ES-I3 (cell line): ENCODE measurements at regions not wholly inside any gene's neighbourhood (a gene's known extent, or its start where the extent isn't known, plus 50 kb on each side); places are given as distances from the start of the nearest gene placed in this dataset.

Source experiments
- H3K36me3 ChIP-seq: 2 replicates; pipeline ENCODE4 v1.6.1; 2013; ENCODE audit warnings: mild to moderate bottlenecking, low read length, control low read depth, moderate library complexity; ENCODE audit not compliant: insufficient read depth
- H3K4me1 ChIP-seq: 2 replicates; pipeline ENCODE4 v1.6.1; 2013; ENCODE audit warnings: mild to moderate bottlenecking, control low read depth, low read length; ENCODE audit not compliant: insufficient read depth
- H3K9ac ChIP-seq: 2 replicates; pipeline ENCODE4 v1.6.1; 2013; ENCODE audit warnings: low read depth, mild to moderate bottlenecking, low read length, moderate library complexity
- H3K9me3 ChIP-seq: 2 replicates; pipeline ENCODE4 v1.6.1; 2013; ENCODE audit warnings: mild to moderate bottlenecking, low read length, moderate library complexity; ENCODE audit not compliant: control insufficient read depth, insufficient read depth

DNA sequence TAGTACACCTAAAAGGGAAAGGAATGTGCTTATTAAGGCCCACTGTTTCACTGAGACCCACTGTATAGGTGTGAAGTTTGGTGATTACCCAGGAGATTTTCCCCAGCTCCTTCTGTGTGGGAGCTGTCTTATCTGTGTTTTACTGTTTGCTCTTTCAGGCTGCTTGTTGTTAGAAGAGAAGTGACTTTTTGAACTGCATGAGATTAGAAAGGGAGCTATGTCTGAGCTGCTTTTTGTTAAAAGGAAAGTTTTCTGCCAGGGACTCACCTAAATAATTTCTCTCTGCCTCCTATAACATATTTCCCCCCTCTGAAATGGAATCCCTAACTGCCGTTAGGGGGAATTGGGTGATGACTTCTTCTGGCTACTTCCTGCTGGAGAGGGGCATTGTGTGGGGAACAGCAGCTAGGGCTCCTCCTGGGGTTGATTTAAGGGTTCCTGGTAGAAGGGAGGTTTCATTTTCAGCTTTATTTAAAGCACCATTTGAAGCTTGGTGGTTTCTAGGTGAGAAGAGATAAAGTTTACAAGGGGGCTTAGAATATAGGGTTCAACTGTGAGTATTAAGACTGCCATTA lies 77.1 kb upstream of the ATP11B start:
- Histone ChIP-seq H3K36me3 (no peaks in the 10 kb centered on the region), H3K4me1 (0 out of 2 replicates have a peak, but pooled peaks cover 5% of the 10 kb centered on the region), H3K9me3 (no peaks in the 10 kb centered on the region), H3K9ac (no peak overlapping the region)

DNA sequence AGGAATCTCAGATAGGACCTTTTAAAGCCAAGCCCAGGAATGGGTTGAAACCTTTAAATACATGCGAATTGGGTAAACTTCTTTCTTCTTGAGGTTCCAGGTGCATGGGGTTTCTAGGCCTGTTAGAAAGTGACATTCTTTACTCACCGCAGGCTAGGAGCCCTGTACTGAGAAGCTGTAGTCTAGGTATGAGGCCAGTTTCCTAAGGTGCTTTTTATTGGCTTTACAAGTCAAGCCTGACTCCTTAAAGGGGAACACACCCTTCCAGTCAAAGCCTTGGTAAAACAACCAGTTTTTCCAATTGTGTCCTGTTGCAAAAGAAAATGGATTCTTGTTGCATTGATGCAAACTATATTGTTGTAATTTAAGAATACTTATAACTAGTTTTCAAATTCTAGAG lies 76.1 kb upstream of the ATP11B start:
- Histone ChIP-seq H3K9me3 (no peaks in the 10 kb centered on the region), H3K36me3 (no peaks in the 10 kb centered on the region), H3K4me1 (0 out of 2 replicates have a peak, but pooled peaks cover 5% of the 10 kb centered on the region), H3K9ac (no peak overlapping the region)

DNA sequence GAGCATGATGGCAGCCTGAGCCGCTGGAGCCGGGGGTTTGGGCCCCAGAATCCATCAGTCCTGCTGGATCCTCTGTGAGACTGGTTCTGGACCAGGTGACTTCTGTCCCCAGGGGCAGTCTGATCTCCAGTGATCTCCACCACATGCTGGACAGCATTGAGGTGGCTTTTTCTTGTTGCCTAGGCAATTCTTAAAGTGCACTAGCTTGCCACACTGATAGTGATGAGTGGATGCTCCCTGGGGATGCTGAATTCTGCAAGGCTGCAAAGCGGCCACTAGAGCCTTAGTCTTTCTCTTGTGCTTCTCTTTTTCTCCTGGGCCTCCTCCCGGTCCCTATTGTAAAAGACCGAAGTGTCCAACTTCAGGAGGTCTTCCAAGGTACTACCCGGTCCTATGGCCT lies 70.4 kb upstream of the ATP11B start:
- Histone ChIP-seq H3K36me3 (no peaks in the 10 kb centered on the region), H3K9ac (no peak overlapping the region), H3K4me1 (peaks cover 9% of the 10 kb centered on the region; the same call in 1 of the 2 replicates), H3K9me3 (no peaks in the 10 kb centered on the region)

DNA sequence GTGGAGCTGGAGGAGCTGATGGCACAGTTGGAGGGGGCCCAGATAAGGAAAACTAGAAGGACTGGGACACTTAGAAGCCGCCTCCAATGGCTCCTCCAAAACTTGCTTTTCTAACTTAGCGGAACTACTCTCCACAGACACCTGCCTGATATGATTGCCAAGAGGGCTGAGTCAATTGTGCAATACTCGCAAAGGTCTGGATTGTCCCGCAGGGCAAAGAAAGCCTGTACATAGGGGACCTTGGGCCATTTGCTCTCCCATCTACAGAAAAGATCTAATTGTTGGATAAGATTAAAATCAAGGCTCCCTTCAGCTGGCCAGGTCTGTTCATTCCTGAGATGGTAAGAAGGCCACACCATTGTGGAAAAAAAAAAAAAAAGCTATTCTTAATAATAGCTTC lies 69.7 kb upstream of the ATP11B start:
- no peaks in the 10 kb centered on the region for H3K36me3 ChIP-seq

DNA sequence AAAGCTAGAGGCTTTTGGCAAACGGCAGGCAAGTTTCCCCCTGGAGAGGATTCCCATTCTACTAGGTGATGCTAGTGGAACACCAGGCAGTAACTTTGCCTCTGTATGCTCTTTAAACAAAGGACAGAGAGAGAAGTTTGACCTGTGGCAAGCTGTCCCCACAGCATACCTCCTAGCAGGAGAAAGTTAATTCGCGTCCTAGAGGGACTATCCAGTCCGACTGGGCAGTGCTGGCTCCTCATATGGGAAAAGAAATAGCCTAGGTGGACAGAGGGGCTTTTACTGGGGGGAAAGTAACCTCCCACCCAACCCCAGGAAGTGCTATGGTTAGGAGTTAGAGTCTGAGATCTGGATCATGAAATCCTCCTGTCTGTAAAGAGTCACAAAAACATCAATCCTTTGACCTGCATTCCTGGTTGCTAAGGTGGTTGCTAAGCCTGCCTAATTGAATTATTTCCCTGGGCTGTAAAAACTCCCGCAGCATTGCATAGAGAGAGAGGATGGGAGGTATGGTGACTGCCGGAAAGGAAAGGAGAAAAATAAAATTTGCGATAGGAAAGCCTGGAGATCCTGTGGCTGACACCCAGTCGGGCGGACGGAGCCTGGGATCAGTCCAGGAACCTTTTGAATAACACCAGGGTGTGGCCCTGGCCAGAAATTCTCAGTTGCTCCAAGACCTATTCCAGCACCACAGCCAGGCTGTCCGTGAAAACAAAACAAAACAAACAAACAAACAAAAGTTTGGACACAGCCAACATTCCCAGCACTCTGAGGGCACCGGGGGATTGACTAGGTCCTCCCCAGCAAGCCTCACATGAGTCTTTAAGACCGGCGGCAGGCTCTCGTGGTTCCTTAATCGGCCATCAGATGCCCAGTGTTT lies 67.7 kb upstream of the ATP11B start:
- no peak overlapping the region for H3K9ac ChIP-seq

More for the DNA sequence above, 69.7 kb upstream of the ATP11B start:
- H3K4me1 ChIP-seq, result peaks cover 9% of the 10 kb centered on the region; the same call in 1 of the 2 replicates
- H3K9ac ChIP-seq, result no peak overlapping the region
- H3K9me3 ChIP-seq, result no peaks in the 10 kb centered on the region

DNA sequence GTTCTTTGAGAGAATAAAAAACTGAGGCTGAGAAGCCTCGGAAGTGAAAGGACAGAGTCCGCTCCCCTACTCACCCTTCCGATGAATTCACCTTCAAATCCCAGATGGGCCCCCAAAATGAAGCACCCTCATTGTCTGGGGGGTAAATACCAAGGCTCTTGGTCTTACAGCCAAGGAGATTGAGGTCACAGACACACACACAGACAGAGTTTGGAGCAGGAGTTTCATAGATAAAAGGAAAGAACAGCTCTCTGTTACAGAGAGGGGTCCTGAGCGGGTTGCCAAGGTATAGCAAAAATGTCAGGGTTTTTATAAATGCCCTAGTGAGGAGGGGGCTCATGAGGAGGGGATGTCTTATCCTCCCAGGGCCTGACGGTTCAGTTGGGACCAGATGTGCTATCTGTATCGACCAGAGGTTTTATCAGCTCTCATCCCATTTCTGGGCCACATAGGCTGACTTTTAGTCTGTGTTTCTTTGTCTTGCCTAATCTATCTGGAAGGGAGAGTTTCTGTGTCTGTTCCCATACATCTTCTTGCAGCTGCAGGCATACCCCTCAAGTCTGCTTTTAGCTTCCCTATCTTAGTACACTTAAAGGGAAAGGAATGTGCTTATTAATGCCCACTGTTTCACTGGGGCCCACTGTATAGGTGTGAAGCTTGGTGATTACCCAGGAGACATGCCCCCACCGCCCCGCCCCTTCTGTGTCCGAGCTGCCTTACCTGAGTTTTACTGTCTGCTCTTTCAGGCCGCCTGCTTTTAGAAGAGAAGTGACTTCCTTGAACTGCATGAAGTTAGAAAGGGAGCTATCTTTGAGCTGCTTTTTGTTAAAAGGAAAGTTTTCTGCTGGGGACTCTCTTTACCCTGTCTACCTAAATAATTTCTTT lies 66.8 kb upstream of the ATP11B start:
- Histone ChIP-seq H3K9ac (no peak overlapping the region), H3K4me1 (peaks cover 9% of the 10 kb centered on the region; the same call in 1 of the 2 replicates), H3K9me3 (no peaks in the 10 kb centered on the region), H3K36me3 (no peaks in the 10 kb centered on the region)

More for the DNA sequence above, 67.7 kb upstream of the ATP11B start:
- no peaks in the 10 kb centered on the region for H3K9me3 ChIP-seq
- no peaks in the 10 kb centered on the region for H3K36me3 ChIP-seq
- peaks cover 9% of the 10 kb centered on the region; the same call in 1 of the 2 replicates for H3K4me1 ChIP-seq

DNA sequence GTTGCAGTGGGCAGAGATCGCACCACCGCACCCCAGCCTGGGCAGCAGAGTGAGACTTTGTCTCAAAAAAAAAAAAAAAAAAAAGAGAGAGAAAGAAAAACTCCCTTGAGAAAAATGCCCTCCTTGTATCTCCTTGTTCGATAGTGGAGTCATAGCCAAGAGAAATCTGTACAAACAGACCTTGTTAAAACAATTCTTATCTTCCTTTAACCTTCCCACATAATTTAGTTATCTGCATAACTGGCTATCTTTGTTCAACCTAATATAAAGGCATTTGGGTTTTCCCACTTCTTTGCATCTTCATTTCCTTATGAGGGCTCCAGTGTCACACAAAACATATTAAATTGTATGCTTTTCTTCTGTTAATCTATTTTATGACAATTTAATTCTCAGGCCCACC lies 65.1 kb upstream of the ATP11B start:
- H3K4me1 ChIP-seq, result peaks cover 9% of the 10 kb centered on the region; the same call in 1 of the 2 replicates
- no peaks in the 10 kb centered on the region for H3K36me3 ChIP-seq
- H3K9ac ChIP-seq, result no peak overlapping the region
- H3K9me3 ChIP-seq, result no peaks in the 10 kb centered on the region

DNA sequence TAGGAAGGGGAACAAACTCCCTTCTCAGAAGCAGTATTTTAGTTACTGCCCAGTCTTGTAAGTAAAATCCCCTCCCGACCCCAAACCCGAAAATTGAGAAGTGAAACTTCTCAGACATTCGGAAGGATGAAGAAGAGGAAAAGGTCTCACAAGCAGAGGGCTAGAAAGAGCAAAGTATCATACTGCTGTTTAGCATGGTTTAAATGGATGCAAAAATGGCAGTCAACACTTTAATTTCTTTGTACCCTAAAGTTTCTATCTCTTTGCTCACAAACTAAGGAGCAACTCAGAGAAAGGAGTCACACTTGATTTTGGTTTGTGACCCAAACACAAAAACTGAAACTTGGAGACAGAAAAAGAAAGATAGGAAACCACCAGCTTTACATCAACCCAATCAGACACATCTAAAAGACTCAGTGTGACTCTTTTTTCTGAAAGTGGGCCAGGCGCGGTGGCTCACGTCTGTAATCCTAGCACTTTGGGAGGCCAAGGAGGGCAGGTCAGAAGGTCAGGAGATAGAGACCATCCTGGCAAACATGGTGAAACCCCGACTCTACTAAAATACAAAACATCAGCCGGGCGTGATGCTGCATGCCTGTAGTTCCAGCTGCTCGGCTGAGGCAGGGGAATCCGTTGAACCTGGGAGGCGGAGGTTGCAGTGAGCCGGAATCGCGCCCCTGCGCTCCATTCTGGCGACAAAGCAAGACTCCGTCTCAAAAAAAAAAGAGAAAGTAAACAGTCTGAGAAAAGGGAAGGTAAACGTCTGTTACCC lies 63.2 kb upstream of the ATP11B start:
- Histone ChIP-seq H3K36me3 (no peaks in the 10 kb centered on the region), H3K4me1 (peaks cover 8% of the 10 kb centered on the region; the same call in 1 of the 2 replicates)

DNA sequence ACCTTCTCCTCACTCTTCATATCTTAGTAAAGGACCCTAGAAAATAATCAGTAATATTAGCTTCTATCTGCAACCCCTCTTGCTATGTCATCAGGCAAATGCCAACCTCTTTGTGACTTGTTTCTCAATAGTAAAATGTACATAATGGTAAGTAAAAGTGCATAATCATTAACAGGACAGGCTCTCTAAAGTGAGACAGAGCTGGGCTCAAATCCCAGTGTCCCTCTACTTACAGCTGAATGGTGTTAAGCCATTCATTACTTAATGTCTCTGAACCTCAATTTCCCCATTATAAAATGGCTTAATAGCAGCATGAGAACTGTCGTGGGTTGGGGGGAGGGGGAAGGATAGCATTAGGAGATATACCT lies 62.6 kb upstream of the ATP11B start:
- no peak overlapping the region for H3K9ac ChIP-seq

More for the DNA sequence above, 63.2 kb upstream of the ATP11B start:
- H3K9me3 ChIP-seq, result no peaks in the 10 kb centered on the region
- H3K9ac ChIP-seq, result no peak overlapping the region

DNA sequence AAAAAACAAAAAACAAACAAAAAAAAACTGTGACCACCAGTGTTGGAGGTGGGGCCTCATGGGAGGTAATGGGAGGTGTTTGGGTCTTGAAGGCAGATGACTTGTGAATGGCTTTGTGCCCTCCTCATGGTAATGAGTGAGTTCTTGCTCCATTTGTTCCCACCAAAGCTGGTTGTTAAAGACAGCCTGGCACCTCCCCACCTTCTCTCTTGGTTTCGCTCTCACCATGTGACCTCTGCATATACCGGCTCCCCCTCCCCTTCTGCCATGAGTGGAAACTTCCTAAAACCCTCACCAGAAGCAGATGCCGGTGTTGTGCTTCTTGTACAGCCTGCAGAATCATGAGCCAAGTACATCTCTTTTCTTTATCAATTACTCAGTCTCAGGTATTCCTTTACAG lies 61.5 kb upstream of the ATP11B start:
- no peak overlapping the region for H3K9ac ChIP-seq
- H3K4me1 ChIP-seq, result no peaks in the 10 kb centered on the region
- H3K36me3 ChIP-seq, result no peaks in the 10 kb centered on the region
- no peaks in the 10 kb centered on the region for H3K9me3 ChIP-seq

More for the DNA sequence above, 62.6 kb upstream of the ATP11B start:
- H3K36me3 ChIP-seq, result no peaks in the 10 kb centered on the region
- peaks cover 3% of the 10 kb centered on the region; the same call in 1 of the 2 replicates for H3K4me1 ChIP-seq
- no peaks in the 10 kb centered on the region for H3K9me3 ChIP-seq

DNA sequence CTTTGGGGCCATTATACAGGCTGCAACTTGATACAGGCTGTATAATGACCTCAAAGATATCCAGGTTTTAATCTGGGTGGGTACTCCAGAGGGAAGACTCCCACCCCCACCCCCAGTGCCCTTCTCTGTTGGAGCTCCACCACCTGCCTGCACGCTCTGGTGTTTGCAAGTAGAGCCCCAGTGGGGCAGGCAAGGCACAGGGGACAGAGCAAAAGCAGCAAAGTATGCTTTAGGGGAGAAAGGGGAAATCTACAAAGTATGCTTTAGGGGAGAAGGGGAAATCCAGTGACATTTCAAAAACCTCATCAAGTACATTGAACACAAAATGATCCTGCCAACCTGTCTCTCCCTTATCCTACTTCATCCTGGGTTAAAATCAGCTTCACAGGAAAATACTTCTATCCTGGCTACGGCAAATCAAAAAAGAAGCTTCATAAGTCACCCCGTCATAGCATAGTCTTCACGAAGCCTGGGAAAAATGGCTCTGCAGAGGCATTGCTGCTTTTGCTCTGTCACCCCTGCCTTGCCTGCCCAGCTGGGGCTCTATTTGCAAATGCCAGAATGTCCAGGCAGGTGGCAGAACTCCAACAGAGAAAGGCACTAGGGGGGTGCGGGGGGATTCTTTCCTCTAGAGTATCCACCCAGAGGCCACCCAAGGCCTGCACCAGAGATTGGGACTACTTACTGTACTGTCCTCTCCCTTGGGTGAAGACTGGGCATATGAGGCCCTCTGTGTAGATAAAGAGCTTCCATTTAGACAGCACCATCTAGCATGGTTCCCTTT lies 60.9 kb upstream of the ATP11B start:
- H3K4me1 ChIP-seq, result no peaks in the 10 kb centered on the region
- H3K36me3 ChIP-seq, result no peaks in the 10 kb centered on the region
- H3K9ac ChIP-seq, result no peak overlapping the region
- H3K9me3 ChIP-seq, result no peaks in the 10 kb centered on the region

DNA sequence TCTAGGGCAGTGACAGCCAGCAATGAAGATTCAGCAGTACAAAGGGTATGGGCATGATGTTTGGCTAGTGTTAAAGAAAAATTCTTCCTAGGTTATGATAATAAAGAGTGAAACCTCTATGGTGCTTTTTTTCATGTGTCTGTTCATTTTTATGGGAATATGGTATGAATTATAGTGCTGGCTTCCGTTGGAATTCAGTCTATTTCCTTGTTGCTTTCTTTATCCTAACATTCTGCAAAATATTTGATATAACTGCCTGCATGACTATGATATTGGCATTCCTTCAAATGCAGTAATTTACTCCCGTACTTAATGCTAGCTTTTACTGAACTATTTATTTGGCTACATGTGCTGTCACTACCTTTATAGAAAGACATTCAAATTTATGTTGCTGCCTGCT lies 57.6 kb upstream of the ATP11B start:
- no peaks in the 10 kb centered on the region for H3K9me3 ChIP-seq
- H3K9ac ChIP-seq, result no peak overlapping the region
- no peaks in the 10 kb centered on the region for H3K4me1 ChIP-seq
- no peaks in the 10 kb centered on the region for H3K36me3 ChIP-seq

DNA sequence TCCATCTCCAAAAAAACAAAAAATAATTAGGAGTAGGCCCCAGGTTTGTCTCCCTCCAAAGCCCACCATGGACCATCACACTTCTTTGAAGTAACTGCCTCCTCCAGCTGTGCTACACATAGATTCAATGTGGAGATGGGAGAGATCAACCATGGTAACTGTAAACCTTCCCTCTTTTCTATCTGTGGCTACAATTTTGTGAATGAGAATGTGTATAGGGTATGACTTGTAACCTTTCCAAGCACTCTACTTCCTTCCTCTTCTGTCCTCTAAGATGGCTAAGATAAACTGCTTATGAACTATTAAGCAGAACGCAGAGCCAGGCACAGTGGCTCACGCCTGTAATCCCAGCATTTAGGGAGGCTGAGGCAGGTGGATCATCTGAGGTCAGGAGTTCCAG lies 55.5 kb upstream of the ATP11B start:
- no peaks in the 10 kb centered on the region for H3K36me3 ChIP-seq
- H3K9me3 ChIP-seq, result no peaks in the 10 kb centered on the region
- H3K4me1 ChIP-seq, result no peaks in the 10 kb centered on the region
- H3K9ac ChIP-seq, result no peak overlapping the region
